22Rv1 (cell line): ENCODE measurements at regions not wholly inside any gene's neighbourhood (a gene's known extent, or its start where the extent isn't known, plus 50 kb on each side); places are given as distances from the start of the nearest gene placed in this dataset.

ENCODE experiments used
- CTCF ChIP-seq: fragments of 450-650 bp; IDR thresholded peaks from 2 replicates; pipeline ENCODE4 v1.5.1; 2017; ENCODE audit warnings: mild to moderate bottlenecking
- ZFX ChIP-seq: fragments of 450-650 bp; IDR thresholded peaks from 2 replicates; pipeline ENCODE4 v1.6.1; 2017; ENCODE audit warnings: antibody characterized with exemption, borderline replicate concordance

GRCh38 chr2:234816056-234816455 lies 135.8 kb upstream of the SH3BP4 start:
- TF ChIP-seq CTCF, result no peak
- no peak for TF ChIP-seq ZFX
